Kidney (tissue), 13 donors: ENCODE measurements at regions not wholly inside any gene's neighbourhood (a gene's known extent, or its start where the extent isn't known, plus 50 kb on each side); places are given as distances from the start of the nearest gene placed in this dataset.

Experiments used
- DNase-seq, 5 donors: peaks; one replicate each; pipeline ENCODE4 v3.0.0-alpha.2; 2013 to 2020
- FAIRE-seq: peaks from 2 replicates; lab custom pipeline; 2012; peaks lifted over from hg19 to GRCh38; lab: Jason Lieb, UNC
- H3K27ac ChIP-seq, 2 donors: one replicate each; pipeline ENCODE4 v1.7.0; 2013; ENCODE audit warnings: low read depth in 2 of 2, low read length in 2 of 2, inconsistent platforms in 1 of 2
- H3K27me3 ChIP-seq: one replicate; pipeline ENCODE4 v1.7.1; 2013; ENCODE audit warnings: low read length, inconsistent platforms; ENCODE audit not compliant: control insufficient read depth, insufficient read depth
- H3K36me3 ChIP-seq, 3 donors: one replicate each; pipeline versions ENCODE4 v1.7.0 to v1.7.1; 2013; ENCODE audit warnings: low read length in 3 of 3, control low read depth in 1 of 3, inconsistent platforms in 1 of 3; ENCODE audit not compliant: insufficient read depth in 3 of 3, control insufficient read depth in 2 of 3
- H3K4me1 ChIP-seq, 3 donors: one replicate each; pipeline versions ENCODE4 v1.7.0 to v1.7.1; 2013; ENCODE audit warnings: low read length in 3 of 3, inconsistent platforms in 1 of 3, low read depth in 1 of 3; ENCODE audit not compliant: control insufficient read depth in 2 of 3, insufficient read depth in 2 of 3
- H3K4me3 ChIP-seq, 3 donors: one replicate each; pipeline versions ENCODE4 v1.7.0 to v1.8.1; 2013; ENCODE audit warnings: low read length in 3 of 3, control low read depth in 1 of 3, inconsistent platforms in 1 of 3
- H3K9ac ChIP-seq, 3 donors: one replicate each; pipeline versions ENCODE4 v1.7.0 to v1.7.1; 2013; ENCODE audit warnings: low read length in 3 of 3, control low read depth in 1 of 3, inconsistent platforms in 1 of 3
- H3K9me3 ChIP-seq, 3 donors: one replicate each; pipeline versions ENCODE4 v1.7.0 to v1.7.1; 2013; ENCODE audit warnings: low read length in 3 of 3, control low read depth in 1 of 3, inconsistent platforms in 1 of 3; ENCODE audit not compliant: control insufficient read depth in 2 of 3, insufficient read depth in 1 of 3
- intact Hi-C: fragments of 100-400 bp; cut with DNase I; formaldehyde crosslinking; loops from one replicate; pipeline ENCODE4 v1.11.1; 2022
- TF ChIP-seq, protein P1 (sequence below): IDR thresholded peaks from 3 replicates; pipeline ENCODE4 v1.5.1; 2012; ENCODE audit warnings: mild to moderate bottlenecking, moderate library complexity, borderline replicate concordance; ENCODE audit not compliant: insufficient read depth; ENCODE audit errors: extremely low read depth
- donor health status: control.
- donor health status: control.
- donor health status: control.
- donor health status: control.
- donor health status: control.
- donor health status: DM: yes; HTN: yes; CAD: no.
- donor health status: Normal renal cell carcinoma (clear cell type).

DNA sequence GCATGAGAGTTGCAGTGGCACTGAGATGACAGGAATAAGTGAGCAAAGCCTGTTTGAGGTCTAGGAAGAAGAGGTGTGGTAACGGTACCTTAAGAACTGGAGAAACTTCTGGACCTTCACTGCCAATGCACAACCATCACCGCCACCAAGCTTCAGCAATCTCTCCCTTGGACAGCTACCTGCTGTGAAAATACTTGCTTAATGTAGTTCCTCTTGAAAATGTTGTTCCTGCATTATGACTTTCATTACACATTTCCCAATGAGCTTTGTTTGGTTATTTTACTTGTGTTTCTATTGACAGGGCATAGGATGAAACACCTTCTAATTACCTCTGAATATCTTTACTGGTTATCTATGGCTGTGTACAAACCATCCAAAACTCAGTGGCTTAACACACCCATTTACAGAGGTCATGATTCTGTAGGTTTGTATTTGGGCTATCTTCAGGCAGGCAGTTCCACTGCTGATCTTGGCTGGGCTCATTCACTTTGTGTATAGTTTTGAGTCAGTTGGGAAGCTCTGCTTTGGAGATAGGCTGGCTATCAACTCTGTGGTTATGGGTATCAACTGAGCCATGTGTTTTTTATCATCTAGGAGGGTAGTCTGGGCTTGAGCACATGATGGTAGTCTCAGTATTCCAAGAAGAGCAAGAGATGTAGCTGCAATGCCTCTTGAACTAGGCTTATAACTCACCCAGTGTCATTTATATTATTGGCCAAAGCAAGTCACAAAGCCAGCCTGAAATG, 149.4 kb downstream of the ELAVL4 start:
- H3K27ac ChIP-seq: no peak overlapping the region
- H3K36me3 ChIP-seq: no peaks in the 10 kb centered on the region
- FAIRE-seq (no peak), DNase-seq (no peak)
- no peak overlapping the region for H3K4me3 ChIP-seq
- TF ChIP-seq, protein P1, sequence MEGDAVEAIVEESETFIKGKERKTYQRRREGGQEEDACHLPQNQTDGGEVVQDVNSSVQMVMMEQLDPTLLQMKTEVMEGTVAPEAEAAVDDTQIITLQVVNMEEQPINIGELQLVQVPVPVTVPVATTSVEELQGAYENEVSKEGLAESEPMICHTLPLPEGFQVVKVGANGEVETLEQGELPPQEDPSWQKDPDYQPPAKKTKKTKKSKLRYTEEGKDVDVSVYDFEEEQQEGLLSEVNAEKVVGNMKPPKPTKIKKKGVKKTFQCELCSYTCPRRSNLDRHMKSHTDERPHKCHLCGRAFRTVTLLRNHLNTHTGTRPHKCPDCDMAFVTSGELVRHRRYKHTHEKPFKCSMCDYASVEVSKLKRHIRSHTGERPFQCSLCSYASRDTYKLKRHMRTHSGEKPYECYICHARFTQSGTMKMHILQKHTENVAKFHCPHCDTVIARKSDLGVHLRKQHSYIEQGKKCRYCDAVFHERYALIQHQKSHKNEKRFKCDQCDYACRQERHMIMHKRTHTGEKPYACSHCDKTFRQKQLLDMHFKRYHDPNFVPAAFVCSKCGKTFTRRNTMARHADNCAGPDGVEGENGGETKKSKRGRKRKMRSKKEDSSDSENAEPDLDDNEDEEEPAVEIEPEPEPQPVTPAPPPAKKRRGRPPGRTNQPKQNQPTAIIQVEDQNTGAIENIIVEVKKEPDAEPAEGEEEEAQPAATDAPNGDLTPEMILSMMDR: no peak
- no peaks in the 10 kb centered on the region for H3K9me3 ChIP-seq
- H3K9ac ChIP-seq: no peak overlapping the region
- H3K27me3 ChIP-seq: no peaks in the 10 kb centered on the region
- peaks cover 0 to 6% (median 0%) of the 10 kb centered on the region in 3 donors for H3K4me1 ChIP-seq
- intact Hi-C loops: no loop called here

DNA sequence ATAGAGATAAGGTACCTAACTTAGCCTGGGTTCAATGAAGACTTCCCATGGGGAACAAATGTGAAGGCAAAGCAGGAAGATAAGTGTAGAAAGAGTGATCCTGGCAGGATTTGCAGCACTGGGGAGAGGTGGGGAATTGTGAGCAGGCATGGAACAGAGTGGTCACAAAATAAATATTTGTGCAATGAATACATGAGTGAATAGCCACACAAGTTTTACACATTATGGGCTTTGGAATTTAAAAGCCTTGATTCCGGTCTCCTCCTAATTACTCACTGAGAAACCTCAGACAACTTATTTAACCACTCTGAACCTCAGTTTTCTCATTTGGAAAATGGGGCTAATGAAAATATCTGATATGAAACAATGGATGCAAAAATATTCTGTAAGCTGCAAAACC, 148.3 kb downstream of the ELAVL4 start:
- peaks cover 0 to 5% (median 0%) of the 10 kb centered on the region in 3 donors for H3K4me1 ChIP-seq
- FAIRE-seq (no peak), DNase-seq (no peak)
- H3K36me3 ChIP-seq: no peaks in the 10 kb centered on the region
- H3K4me3 ChIP-seq: no peak overlapping the region
- no peak overlapping the region for H3K9ac ChIP-seq
- intact Hi-C loops: no loop called here
- TF ChIP-seq, protein P1: no peak
- H3K9me3 ChIP-seq: no peaks in the 10 kb centered on the region
- no peaks in the 10 kb centered on the region for H3K27me3 ChIP-seq
- no peak overlapping the region for H3K27ac ChIP-seq
